Fibroblast of skin of left quadriceps (primary cell): ENCODE measurements at regions not wholly inside any gene's neighbourhood (a gene's known extent, or its start where the extent isn't known, plus 50 kb on each side); places are given as distances from the start of the nearest gene placed in this dataset.

ENCODE experiments used
- DNase-seq, 2 experiments: peaks; one replicate each; pipeline ENCODE4 v3.0.0-alpha.2; 2013; ENCODE audit warnings: low read depth in 2 of 2

- DNase-seq, result no peak
Measured at GRCh38 chr10:128528781-128529180, 402.6 kb upstream of the MKI67 start.

- DNase-seq, result no peak
Measured at GRCh38 chr10:128529225-128529624, 403.0 kb upstream of the MKI67 start.

GRCh38 chr10:128530301-128530700 lies 404.1 kb upstream of the MKI67 start:
- no peak for DNase-seq

GRCh38 chr10:128530946-128531345 lies 404.7 kb upstream of the MKI67 start:
- no peak for DNase-seq

- DNase-seq, result no peak
Measured at GRCh38 chr10:128534686-128535085, 408.5 kb upstream of the MKI67 start.

GRCh38 chr10:128536259-128536658 lies 410.0 kb upstream of the MKI67 start:
- no peak for DNase-seq

- no peak for DNase-seq
Measured at GRCh38 chr10:128537834-128538330, 411.7 kb upstream of the MKI67 start.

- no peak for DNase-seq
Measured at GRCh38 chr10:128538671-128539070, 412.4 kb upstream of the MKI67 start.

- DNase-seq, result no peak
Measured at GRCh38 chr10:128539510-128540127, 413.4 kb upstream of the MKI67 start.

GRCh38 chr10:128540128-128540762 lies 414.0 kb upstream of the MKI67 start:
- no peak for DNase-seq

- DNase-seq, result no peak
Measured at GRCh38 chr10:128540781-128541761, 414.8 kb upstream of the MKI67 start.

GRCh38 chr10:128541926-128542475 lies 415.8 kb upstream of the MKI67 start:
- no peak for DNase-seq

- no peak for DNase-seq
Measured at GRCh38 chr10:128542659-128543058, 416.4 kb upstream of the MKI67 start.

- no peak for DNase-seq
Measured at GRCh38 chr10:128543151-128543550, 416.9 kb upstream of the MKI67 start.

- DNase-seq, result no peak
Measured at GRCh38 chr10:128545216-128545615, 419.0 kb upstream of the MKI67 start.

- no peak for DNase-seq
Measured at GRCh38 chr10:128546651-128547165, 420.5 kb upstream of the MKI67 start.

- no peak for DNase-seq
Measured at GRCh38 chr10:128549101-128549608, 422.9 kb upstream of the MKI67 start.

- no peak for DNase-seq
Measured at GRCh38 chr10:128550045-128550444, 423.8 kb upstream of the MKI67 start.

- no peak for DNase-seq
Measured at GRCh38 chr10:128551475-128551874, 425.3 kb upstream of the MKI67 start.

- DNase-seq, result no peak
Measured at GRCh38 chr10:128553755-128554154, 427.5 kb upstream of the MKI67 start.
